HCT116 (cell line): ENCODE measurements at regions not wholly inside any gene's neighbourhood (a gene's known extent, or its start where the extent isn't known, plus 50 kb on each side); places are given as distances from the start of the nearest gene placed in this dataset.

Experiments used
- ATAC-seq: fragments of 200-7000 bp; cut with Tn5 transposase; 2 replicates; pipeline ENCODE4 v1.9.1; 2020; ENCODE audit warnings: mild to moderate bottlenecking, moderate library complexity
- BruUV-seq: library from RNA; stranded (reverse); fragments of 400-500 nt; replicated peaks from 2 replicates; lab custom pipeline; 2021; lab: Mats Ljungman, UMichigan
- CTCF ChIA-PET: fragments of 300-600 bp; sonication (Branson Sonifier 250); formaldehyde crosslinking; loops from one replicate; lab custom pipeline; 2021; ENCODE audit warnings: antibody characterized with exemption; lab: Charles Lee
- POLR2A ChIA-PET: fragments of 300-600, 350-600 bp; sonication (Branson Sonifier 250); formaldehyde crosslinking; loops from one replicate; lab custom pipeline; 2021; ENCODE audit warnings: antibody characterized with exemption; lab: Charles Lee
- RAD21 ChIA-PET, 2 experiments: fragments of 300-600 bp; sonication (Branson Sonifier 250); formaldehyde crosslinking; loops; one replicate each; lab custom pipeline; 2023; ENCODE audit warnings: low total read pairs in 2 of 2; ENCODE audit not compliant: uncharacterized antibody in 2 of 2, unreplicated experiment in 2 of 2, low non-redundant PET in 1 of 2; lab: Charles Lee
- DNase-seq: peaks from one replicate; pipeline ENCODE4 v3.0.0-alpha.2; 2010; ENCODE audit warnings: low read depth, low spot score
- H2AFZ ChIP-seq: fragments of 200-600 bp; shearing (Covaris generic), sonication (generic); 2 replicates; pipeline ENCODE4 v1.6.1; 2017; ENCODE audit warnings: low read depth, mixed run types, mixed read lengths, antibody characterized with exemption, low read length; ENCODE audit not compliant: poor library complexity, severe bottlenecking
- H3K27ac ChIP-seq: 2 replicates; pipeline ENCODE4 v1.5.1; 2012; ENCODE audit warnings: low read depth, low read length
- H3K27me3 ChIP-seq: fragments of 200-600 bp; sonication (generic); 2 replicates; pipeline ENCODE4 v1.6.1; 2016; ENCODE audit warnings: mixed run types, low read length, mixed read lengths; ENCODE audit not compliant: insufficient read depth
- H3K36me3 ChIP-seq, 2 experiments: fragments of 200-500 bp in 1 of 2; fragments of 200-600 bp in 1 of 2; sonication (Bioruptor generic) in 1 of 2; sonication (generic) in 1 of 2; 2 replicates each; pipeline versions ENCODE4 v1.5.1 to v1.6.1; 2014 to 2016; ENCODE audit warnings: low read length in 2 of 2, inconsistent platforms in 1 of 2, mixed read lengths in 1 of 2, mixed run types in 1 of 2; ENCODE audit not compliant: insufficient read depth in 2 of 2, control insufficient read depth in 1 of 2
- H3K4me1 ChIP-seq, 2 experiments: fragments of 200-600 bp in 1 of 2; sonication (generic) in 1 of 2; 2 replicates each; pipeline versions ENCODE4 v1.5.1 to v1.6.1; 2012 to 2017; ENCODE audit warnings: low read length in 2 of 2, inconsistent platforms in 1 of 2, mild to moderate bottlenecking in 1 of 2, mixed read lengths in 1 of 2, mixed run types in 1 of 2, moderate library complexity in 1 of 2; ENCODE audit not compliant: insufficient read depth in 2 of 2, control insufficient read depth in 1 of 2
- H3K4me2 ChIP-seq: fragments of 200-600 bp; sonication (generic); 2 replicates; pipeline ENCODE4 v1.6.1; 2017; ENCODE audit warnings: mixed run types, low read length, mixed read lengths
- H3K4me3 ChIP-seq, 2 experiments: fragments of 200-600 bp in 1 of 2; sonication (generic) in 1 of 2; replicated peaks in 1 of 2; 2 replicates each; pipeline ENCODE4 v1.5.1; 2011 to 2016; ENCODE audit warnings: low read length in 2 of 2, control low read depth in 1 of 2, low read depth in 1 of 2, mild to moderate bottlenecking in 1 of 2, mixed read lengths in 1 of 2, mixed run types in 1 of 2
- H3K79me2 ChIP-seq: fragments of 200-600 bp; sonication (generic); 2 replicates; pipeline ENCODE4 v1.6.1; 2017; ENCODE audit warnings: mild to moderate bottlenecking, mixed run types, low read length, moderate library complexity, mixed read lengths; ENCODE audit not compliant: insufficient read depth
- H3K9ac ChIP-seq: fragments of 200-600 bp; sonication (generic); 2 replicates; pipeline ENCODE4 v1.6.1; 2016; ENCODE audit warnings: low read length, mixed read lengths
- H3K9me2 ChIP-seq: fragments of 200-600 bp; sonication (generic), shearing (Covaris generic); 2 replicates; pipeline ENCODE4 v1.6.1; 2017; ENCODE audit warnings: mixed run types, mild to moderate bottlenecking, moderate library complexity; ENCODE audit not compliant: insufficient read depth
- H3K9me3 ChIP-seq, 2 experiments: fragments of 200-500 bp in 1 of 2; fragments of 200-600 bp in 1 of 2; sonication (Bioruptor generic) in 1 of 2; sonication (generic) in 1 of 2; 2 replicates each; pipeline ENCODE4 v1.6.1; 2014 to 2017; ENCODE audit warnings: low read length in 2 of 2, mixed read lengths in 2 of 2, inconsistent platforms in 1 of 2, low read depth in 1 of 2, mild to moderate bottlenecking in 1 of 2, mixed run types in 1 of 2, moderate library complexity in 1 of 2; ENCODE audit not compliant: control insufficient read depth in 1 of 2, insufficient read depth in 1 of 2
- H4K20me1 ChIP-seq: fragments of 200-600 bp; sonication (generic), shearing (Covaris generic); 2 replicates; pipeline ENCODE4 v1.6.1; 2017; ENCODE audit warnings: mixed run types, mild to moderate bottlenecking, moderate library complexity; ENCODE audit not compliant: insufficient read depth
- CEBPB ChIP-seq: IDR thresholded peaks from 2 replicates; pipeline ENCODE4 v1.6.1; 2012; ENCODE audit warnings: low read depth
- MAX ChIP-seq: IDR thresholded peaks from 2 replicates; pipeline ENCODE4 v1.6.1; 2012
- RAD21 ChIP-seq: IDR thresholded peaks from 2 replicates; pipeline ENCODE4 v1.6.1; 2012; ENCODE audit warnings: low read depth, mild to moderate bottlenecking
- TCF7L2 ChIP-seq: IDR thresholded peaks from 2 replicates; pipeline ENCODE4 v1.7.0; 2011; ENCODE audit warnings: borderline replicate concordance, inconsistent platforms; ENCODE audit not compliant: insufficient read depth, insufficient read length; ENCODE audit errors: extremely low read depth
- ZFX ChIP-seq: fragments of 450-650 bp; IDR thresholded peaks from 2 replicates; pipeline ENCODE4 v1.6.1; 2017
- intact Hi-C: fragments of 100-400 bp; cut with micrococcal nuclease; formaldehyde crosslinking; loops from 2 replicates; pipeline ENCODE4 v1.10.0; 2022
- TF ChIP-seq, protein P1 (sequence below), 3 experiments: fragments of 200-600 bp in 1 of 3; sonication (generic) in 1 of 3; IDR thresholded peaks in 2 of 3; conservative IDR thresholded peaks in 1 of 3; 2 replicates each; pipeline ENCODE4 v1.5.1; 2012 to 2017; ENCODE audit warnings: low read depth in 2 of 3, low read length in 2 of 3, antibody characterized with exemption in 1 of 3, borderline replicate concordance in 1 of 3, control low read depth in 1 of 3, mild to moderate bottlenecking in 1 of 3, mixed read lengths in 1 of 3, mixed run types in 1 of 3, moderate library complexity in 1 of 3; ENCODE audit not compliant: insufficient read depth in 1 of 3
- TF ChIP-seq, protein P2 (sequence below): IDR thresholded peaks from 2 replicates; pipeline ENCODE4 v1.6.1; 2012; ENCODE audit warnings: low read depth

DNA sequence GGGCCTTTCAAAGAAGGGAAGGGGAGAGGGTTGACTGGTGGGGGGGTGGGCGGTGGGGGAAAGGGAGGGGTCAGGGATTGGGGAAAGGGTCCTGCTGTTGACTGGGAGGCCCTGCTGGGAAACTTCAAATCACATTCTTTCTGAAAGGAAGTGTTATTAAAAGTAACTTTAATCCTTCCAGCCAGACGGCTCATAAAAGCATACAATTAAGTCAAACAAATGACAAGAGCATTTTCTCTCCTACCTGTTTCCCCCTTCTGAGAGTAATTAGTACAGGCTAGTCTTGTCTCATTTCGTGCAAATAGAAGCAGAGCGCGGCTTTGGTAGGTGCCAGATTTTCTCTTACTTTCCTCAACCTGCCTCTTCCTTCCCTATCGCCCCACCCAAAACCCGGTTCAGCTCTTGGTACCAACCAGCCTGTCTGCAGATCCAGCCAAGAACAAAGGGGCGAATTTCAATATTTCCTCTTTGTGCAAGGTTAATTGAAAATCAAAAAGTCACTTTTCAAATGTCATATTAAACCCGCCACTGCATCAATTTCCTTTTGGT, 2112.6 kb upstream of the PIK3C3 start:
- CTCF ChIA-PET, result no interaction called here
- no TSS peak for BruUV-seq

GRCh38 chr18:39841482-39842365, 2113.3 kb upstream of the PIK3C3 start:
- ATAC-seq, result peak; percentile 98
- DNase-seq, result peak; percentile 28
- TF ChIP-seq CEBPB (no peak), MAX (peak; percentile 42), RAD21 (peak; percentile 71), TCF7L2 (peak; percentile 40)
- TF ChIP-seq, protein P1, sequence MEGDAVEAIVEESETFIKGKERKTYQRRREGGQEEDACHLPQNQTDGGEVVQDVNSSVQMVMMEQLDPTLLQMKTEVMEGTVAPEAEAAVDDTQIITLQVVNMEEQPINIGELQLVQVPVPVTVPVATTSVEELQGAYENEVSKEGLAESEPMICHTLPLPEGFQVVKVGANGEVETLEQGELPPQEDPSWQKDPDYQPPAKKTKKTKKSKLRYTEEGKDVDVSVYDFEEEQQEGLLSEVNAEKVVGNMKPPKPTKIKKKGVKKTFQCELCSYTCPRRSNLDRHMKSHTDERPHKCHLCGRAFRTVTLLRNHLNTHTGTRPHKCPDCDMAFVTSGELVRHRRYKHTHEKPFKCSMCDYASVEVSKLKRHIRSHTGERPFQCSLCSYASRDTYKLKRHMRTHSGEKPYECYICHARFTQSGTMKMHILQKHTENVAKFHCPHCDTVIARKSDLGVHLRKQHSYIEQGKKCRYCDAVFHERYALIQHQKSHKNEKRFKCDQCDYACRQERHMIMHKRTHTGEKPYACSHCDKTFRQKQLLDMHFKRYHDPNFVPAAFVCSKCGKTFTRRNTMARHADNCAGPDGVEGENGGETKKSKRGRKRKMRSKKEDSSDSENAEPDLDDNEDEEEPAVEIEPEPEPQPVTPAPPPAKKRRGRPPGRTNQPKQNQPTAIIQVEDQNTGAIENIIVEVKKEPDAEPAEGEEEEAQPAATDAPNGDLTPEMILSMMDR (IDR thresholded peaks at IDR 0.05 in 2 of 3, conservative IDR thresholded peaks at IDR 0.05 in 1 of 3; ENCODE audit: borderline replicate concordance in 1 of 3, insufficient read depth in 1 of 3, low read depth in 2 of 3, low read length in 2 of 3), result peak; percentile 25 to 33 (median 28); a peak in 2 of 6 replicates
- TF ChIP-seq, protein P2, sequence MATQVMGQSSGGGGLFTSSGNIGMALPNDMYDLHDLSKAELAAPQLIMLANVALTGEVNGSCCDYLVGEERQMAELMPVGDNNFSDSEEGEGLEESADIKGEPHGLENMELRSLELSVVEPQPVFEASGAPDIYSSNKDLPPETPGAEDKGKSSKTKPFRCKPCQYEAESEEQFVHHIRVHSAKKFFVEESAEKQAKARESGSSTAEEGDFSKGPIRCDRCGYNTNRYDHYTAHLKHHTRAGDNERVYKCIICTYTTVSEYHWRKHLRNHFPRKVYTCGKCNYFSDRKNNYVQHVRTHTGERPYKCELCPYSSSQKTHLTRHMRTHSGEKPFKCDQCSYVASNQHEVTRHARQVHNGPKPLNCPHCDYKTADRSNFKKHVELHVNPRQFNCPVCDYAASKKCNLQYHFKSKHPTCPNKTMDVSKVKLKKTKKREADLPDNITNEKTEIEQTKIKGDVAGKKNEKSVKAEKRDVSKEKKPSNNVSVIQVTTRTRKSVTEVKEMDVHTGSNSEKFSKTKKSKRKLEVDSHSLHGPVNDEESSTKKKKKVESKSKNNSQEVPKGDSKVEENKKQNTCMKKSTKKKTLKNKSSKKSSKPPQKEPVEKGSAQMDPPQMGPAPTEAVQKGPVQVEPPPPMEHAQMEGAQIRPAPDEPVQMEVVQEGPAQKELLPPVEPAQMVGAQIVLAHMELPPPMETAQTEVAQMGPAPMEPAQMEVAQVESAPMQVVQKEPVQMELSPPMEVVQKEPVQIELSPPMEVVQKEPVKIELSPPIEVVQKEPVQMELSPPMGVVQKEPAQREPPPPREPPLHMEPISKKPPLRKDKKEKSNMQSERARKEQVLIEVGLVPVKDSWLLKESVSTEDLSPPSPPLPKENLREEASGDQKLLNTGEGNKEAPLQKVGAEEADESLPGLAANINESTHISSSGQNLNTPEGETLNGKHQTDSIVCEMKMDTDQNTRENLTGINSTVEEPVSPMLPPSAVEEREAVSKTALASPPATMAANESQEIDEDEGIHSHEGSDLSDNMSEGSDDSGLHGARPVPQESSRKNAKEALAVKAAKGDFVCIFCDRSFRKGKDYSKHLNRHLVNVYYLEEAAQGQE, result no peak
- peaks cover 0 to 10% of the 10 kb centered on the region in 2 experiments; a peak in 1 of 4 replicates for H3K4me1 ChIP-seq
- CTCF ChIA-PET, result no interaction called here
- H3K36me3 ChIP-seq, result no peaks in the 10 kb centered on the region
- no peak overlapping the region for H3K9ac ChIP-seq
- H3K9me2 ChIP-seq, result no peaks in the 10 kb centered on the region
- intact Hi-C loops, result no loop called here
- H3K4me3 ChIP-seq, result peak overlapping the region; percentile 38 to 56
- H2AFZ ChIP-seq, result no peak overlapping the region
- H3K79me2 ChIP-seq, result no peaks in the 10 kb centered on the region
- no peaks in the 10 kb centered on the region for H3K9me3 ChIP-seq
- H3K27ac ChIP-seq, result no peak overlapping the region
- RAD21 ChIA-PET, result interaction anchor here in 1 of 2 experiments (0.6 kb wide), 1 partner anchor 420 kb away, joined by 3 read pairs; no protein-coding TSS in a partner anchor
- no peaks in the 10 kb centered on the region for H3K27me3 ChIP-seq
- H4K20me1 ChIP-seq, result no peaks in the 10 kb centered on the region
- BruUV-seq, result no TSS peak
- peak overlapping the region; percentile 84 for H3K4me2 ChIP-seq
- POLR2A ChIA-PET, result no interaction called here

More for the DNA sequence above, 2112.6 kb upstream of the PIK3C3 start:
- H3K9me3 ChIP-seq, result no peaks in the 10 kb centered on the region
- H3K9ac ChIP-seq, result no peak overlapping the region
- H3K27ac ChIP-seq, result no peak overlapping the region
- no peaks in the 10 kb centered on the region for H3K9me2 ChIP-seq
- no peaks in the 10 kb centered on the region for H3K27me3 ChIP-seq
- intact Hi-C loops, result no loop called here
- TF ChIP-seq TCF7L2, result peak; percentile 62
- no peak for TF ChIP-seq ZFX
- H2AFZ ChIP-seq, result no peak overlapping the region
- H3K79me2 ChIP-seq, result no peaks in the 10 kb centered on the region
- no peak for DNase-seq
- RAD21 ChIA-PET, result no interaction called here
- H3K4me2 ChIP-seq, result no peak overlapping the region
- peaks cover 0 to 10% of the 10 kb centered on the region in 2 experiments; a peak in 1 of 4 replicates for H3K4me1 ChIP-seq
- no peaks in the 10 kb centered on the region for H4K20me1 ChIP-seq
- no peak for ATAC-seq
- POLR2A ChIA-PET, result no interaction called here
- H3K4me3 ChIP-seq, result no peak overlapping the region
- H3K36me3 ChIP-seq, result no peaks in the 10 kb centered on the region
